ENCODE measurements at regions not wholly inside any gene's neighbourhood (a gene's known extent, or its start where the extent isn't known, plus 50 kb on each side); places are given as distances from the start of the nearest gene placed in this dataset.

GRCh38 chr20:63091901-63092659 is 85.3 kb upstream of the BHLHE23 start:
- no peak for DNase-seq (ENCODE audit: low read depth)
- H3K4me3 ChIP-seq (ENCODE audit: low read depth, low read length), result no peak overlapping the region

GRCh38 chr20:63090682-63091571 is 84.2 kb upstream of the BHLHE23 start:
- H3K4me3 ChIP-seq (ENCODE audit: low read depth, low read length), result no peak overlapping the region
- DNase-seq (ENCODE audit: low read depth), result no peak

- DNase-seq (ENCODE audit: low read depth), result no peak
- no peak overlapping the region for H3K4me3 ChIP-seq (ENCODE audit: low read depth, low read length)
These were observed 83.3 kb upstream of the BHLHE23 start for GRCh38 chr20:63090052-63090451.

GRCh38 chr20:63089051-63089907 is 82.5 kb upstream of the BHLHE23 start:
- no peak overlapping the region for H3K4me3 ChIP-seq (ENCODE audit: low read depth, low read length)
- no peak for DNase-seq (ENCODE audit: low read depth)

- H3K4me3 ChIP-seq (ENCODE audit: low read depth, low read length), result no peak overlapping the region
- no peak for DNase-seq (ENCODE audit: low read depth)
These were observed 81.3 kb upstream of the BHLHE23 start for GRCh38 chr20:63087872-63088680.

GRCh38 chr20:63087236-63087871 is 80.6 kb upstream of the BHLHE23 start:
- no peak for DNase-seq (ENCODE audit: low read depth)
- no peak overlapping the region for H3K4me3 ChIP-seq (ENCODE audit: low read depth, low read length)

GRCh38 chr20:63086421-63087235 is 79.9 kb upstream of the BHLHE23 start:
- no peak for DNase-seq (ENCODE audit: low read depth)
- H3K4me3 ChIP-seq (ENCODE audit: low read depth, low read length), result no peak overlapping the region

GRCh38 chr20:63085151-63085861 is 78.5 kb upstream of the BHLHE23 start:
- no peak overlapping the region for H3K4me3 ChIP-seq (ENCODE audit: low read depth, low read length)
- no peak for DNase-seq (ENCODE audit: low read depth)

GRCh38 chr20:63084563-63084927 is 77.8 kb upstream of the BHLHE23 start:
- H3K4me3 ChIP-seq (ENCODE audit: low read depth, low read length), result no peak overlapping the region
- no peak for DNase-seq (ENCODE audit: low read depth)

- no peak overlapping the region for H3K4me3 ChIP-seq (ENCODE audit: low read depth, low read length)
- DNase-seq (ENCODE audit: low read depth), result no peak
These were observed 77.2 kb upstream of the BHLHE23 start for GRCh38 chr20:63083831-63084562.

- DNase-seq (ENCODE audit: low read depth), result no peak
- no peak overlapping the region for H3K4me3 ChIP-seq (ENCODE audit: low read depth, low read length)
These were observed 76.4 kb upstream of the BHLHE23 start for GRCh38 chr20:63082939-63083735.

GRCh38 chr20:63082308-63082938 is 75.7 kb upstream of the BHLHE23 start:
- DNase-seq (ENCODE audit: low read depth), result no peak
- no peak overlapping the region for H3K4me3 ChIP-seq (ENCODE audit: low read depth, low read length)

GRCh38 chr20:63081831-63082230 is 75.1 kb upstream of the BHLHE23 start:
- no peak overlapping the region for H3K4me3 ChIP-seq (ENCODE audit: low read depth, low read length)
- no peak for DNase-seq (ENCODE audit: low read depth)

GRCh38 chr20:63081351-63081750 is 74.6 kb upstream of the BHLHE23 start:
- no peak overlapping the region for H3K4me3 ChIP-seq (ENCODE audit: low read depth, low read length)
- DNase-seq (ENCODE audit: low read depth), result no peak

- H3K4me3 ChIP-seq (ENCODE audit: low read depth, low read length), result no peak overlapping the region
- no peak for DNase-seq (ENCODE audit: low read depth)
These were observed 74.0 kb upstream of the BHLHE23 start for GRCh38 chr20:63080811-63081210.
